ENCODE measurements at regions not wholly inside any gene's neighbourhood (a gene's known extent, or its start where the extent isn't known, plus 50 kb on each side); places are given as distances from the start of the nearest gene placed in this dataset.

GRCh38 chr9:80839821-80840675 lies 849.3 kb downstream of the TLE1 start:
- TF ChIP-seq MAX (IDR thresholded peaks at IDR 0.05; ENCODE audit: low read depth, low read length) (no peak), POLR2A (IDR thresholded peaks at IDR 0.05; ENCODE audit: extremely low read depth, insufficient read length) (no peak), MYC (IDR thresholded peaks at IDR 0.05; ENCODE audit: low read depth, low read length) (no peak)
- TF ChIP-seq, protein P1, sequence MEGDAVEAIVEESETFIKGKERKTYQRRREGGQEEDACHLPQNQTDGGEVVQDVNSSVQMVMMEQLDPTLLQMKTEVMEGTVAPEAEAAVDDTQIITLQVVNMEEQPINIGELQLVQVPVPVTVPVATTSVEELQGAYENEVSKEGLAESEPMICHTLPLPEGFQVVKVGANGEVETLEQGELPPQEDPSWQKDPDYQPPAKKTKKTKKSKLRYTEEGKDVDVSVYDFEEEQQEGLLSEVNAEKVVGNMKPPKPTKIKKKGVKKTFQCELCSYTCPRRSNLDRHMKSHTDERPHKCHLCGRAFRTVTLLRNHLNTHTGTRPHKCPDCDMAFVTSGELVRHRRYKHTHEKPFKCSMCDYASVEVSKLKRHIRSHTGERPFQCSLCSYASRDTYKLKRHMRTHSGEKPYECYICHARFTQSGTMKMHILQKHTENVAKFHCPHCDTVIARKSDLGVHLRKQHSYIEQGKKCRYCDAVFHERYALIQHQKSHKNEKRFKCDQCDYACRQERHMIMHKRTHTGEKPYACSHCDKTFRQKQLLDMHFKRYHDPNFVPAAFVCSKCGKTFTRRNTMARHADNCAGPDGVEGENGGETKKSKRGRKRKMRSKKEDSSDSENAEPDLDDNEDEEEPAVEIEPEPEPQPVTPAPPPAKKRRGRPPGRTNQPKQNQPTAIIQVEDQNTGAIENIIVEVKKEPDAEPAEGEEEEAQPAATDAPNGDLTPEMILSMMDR (IDR thresholded peaks at IDR 0.05; ENCODE audit: low read depth, low read length), result no peak
- DNase-seq (ENCODE audit: low read depth), result no peak

GRCh38 chr9:80836013-80836412 lies 853.3 kb downstream of the TLE1 start:
- TF ChIP-seq POLR2A (IDR thresholded peaks at IDR 0.05; ENCODE audit: extremely low read depth, insufficient read length) (no peak), MAX (IDR thresholded peaks at IDR 0.05; ENCODE audit: low read depth, low read length) (no peak), MYC (IDR thresholded peaks at IDR 0.05; ENCODE audit: low read depth, low read length) (no peak)
- TF ChIP-seq, protein P1 (IDR thresholded peaks at IDR 0.05; ENCODE audit: low read depth, low read length), result no peak
- no peak overlapping the region for H3K4me3 ChIP-seq (ENCODE audit: low read depth, low read length)
- no peak for DNase-seq (ENCODE audit: low read depth)

More at GRCh38 chr9:80839821-80840675, 849.3 kb downstream of the TLE1 start:
- H3K4me3 ChIP-seq (ENCODE audit: low read depth, low read length), result no peak overlapping the region

GRCh38 chr9:80831751-80832150 lies 857.6 kb downstream of the TLE1 start:
- TF ChIP-seq MYC (IDR thresholded peaks at IDR 0.05; ENCODE audit: low read depth, low read length), result no peak
- no peak for TF ChIP-seq POLR2A (IDR thresholded peaks at IDR 0.05; ENCODE audit: extremely low read depth, insufficient read length)
- no peak for TF ChIP-seq MAX (IDR thresholded peaks at IDR 0.05; ENCODE audit: low read depth, low read length)
- TF ChIP-seq, protein P1 (IDR thresholded peaks at IDR 0.05; ENCODE audit: low read depth, low read length), result no peak
- DNase-seq (ENCODE audit: low read depth), result no peak
- H3K4me3 ChIP-seq (ENCODE audit: low read depth, low read length), result no peak overlapping the region

- DNase-seq (ENCODE audit: low read depth), result no peak
- no peak overlapping the region for H3K4me3 ChIP-seq (ENCODE audit: low read depth, low read length)
- no peak for TF ChIP-seq POLR2A (IDR thresholded peaks at IDR 0.05; ENCODE audit: extremely low read depth, insufficient read length)
- no peak for TF ChIP-seq MYC (IDR thresholded peaks at IDR 0.05; ENCODE audit: low read depth, low read length)
- TF ChIP-seq, protein P1 (IDR thresholded peaks at IDR 0.05; ENCODE audit: low read depth, low read length), result no peak
- TF ChIP-seq MAX (IDR thresholded peaks at IDR 0.05; ENCODE audit: low read depth, low read length), result no peak
Measured at GRCh38 chr9:80811656-80812055, 877.7 kb downstream of the TLE1 start.

DNA sequence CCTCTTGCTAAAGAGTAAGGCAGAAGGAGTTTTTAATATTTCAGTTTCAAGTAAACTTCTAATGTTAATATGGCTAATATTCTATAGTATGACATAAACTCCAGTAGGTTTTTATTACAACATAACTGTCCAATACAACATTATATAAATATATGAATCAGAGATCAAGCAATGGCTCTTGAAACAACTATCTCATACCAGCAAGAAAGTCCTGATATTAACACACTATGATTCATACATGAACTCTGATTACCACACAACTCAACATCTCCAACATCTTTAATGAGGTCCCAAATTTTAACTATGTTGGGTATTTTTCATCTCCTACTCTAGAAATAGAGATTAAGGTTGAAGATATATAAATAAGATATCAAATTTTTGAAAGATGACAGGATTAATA lies 878.3 kb downstream of the TLE1 start:
- no peak overlapping the region for H3K4me3 ChIP-seq (ENCODE audit: low read depth, low read length)
- no peak for DNase-seq (ENCODE audit: low read depth)
- TF ChIP-seq, protein P1 (IDR thresholded peaks at IDR 0.05; ENCODE audit: low read depth, low read length), result no peak
- TF ChIP-seq MAX (IDR thresholded peaks at IDR 0.05; ENCODE audit: low read depth, low read length), result no peak
- TF ChIP-seq MYC (IDR thresholded peaks at IDR 0.05; ENCODE audit: low read depth, low read length), result no peak
- TF ChIP-seq POLR2A (IDR thresholded peaks at IDR 0.05; ENCODE audit: extremely low read depth, insufficient read length), result no peak
